GM12874 (cell line): ENCODE measurements at regions not wholly inside any gene's neighbourhood (a gene's known extent, or its start where the extent isn't known, plus 50 kb on each side); places are given as distances from the start of the nearest gene placed in this dataset.

ENCODE experiments used
- CTCF ChIP-seq: IDR thresholded peaks from 2 replicates; pipeline ENCODE4 v1.5.1; 2011; ENCODE audit warnings: low read depth, mild to moderate bottlenecking, control low read depth, low read length, moderate library complexity; ENCODE audit not compliant: insufficient read depth

GRCh38 chr15:96107916-96108315, 222.6 kb upstream of the NR2F2 start:
- no peak for TF ChIP-seq CTCF

GRCh38 chr15:96108405-96108804, 222.1 kb upstream of the NR2F2 start:
- TF ChIP-seq CTCF: no peak

GRCh38 chr15:96109820-96110219, 220.7 kb upstream of the NR2F2 start:
- no peak for TF ChIP-seq CTCF

GRCh38 chr15:96112018-96112417, 218.5 kb upstream of the NR2F2 start:
- no peak for TF ChIP-seq CTCF

- TF ChIP-seq CTCF: no peak
Measured at GRCh38 chr15:96115642-96116041, 214.9 kb upstream of the NR2F2 start.

GRCh38 chr15:96117270-96117669, 213.2 kb upstream of the NR2F2 start:
- TF ChIP-seq CTCF: no peak

GRCh38 chr15:96119734-96120133, 210.8 kb upstream of the NR2F2 start:
- no peak for TF ChIP-seq CTCF

- TF ChIP-seq CTCF: no peak
Measured at GRCh38 chr15:96121086-96121920, 209.2 kb upstream of the NR2F2 start.
